Neural crest cell (in vitro differentiated cells): ENCODE measurements at regions not wholly inside any gene's neighbourhood (a gene's known extent, or its start where the extent isn't known, plus 50 kb on each side); places are given as distances from the start of the nearest gene placed in this dataset.

Experiments
- DNase-seq: peaks from one replicate; pipeline ENCODE4 v3.0.0; 2021; ENCODE audit warnings: low read depth, mixed read lengths, low spot score
- H3K27ac Mint-ChIP-seq: one replicate; pipeline ENCODE4 v1.8.0; 2021; ENCODE audit warnings: mild to moderate bottlenecking, mixed read lengths; ENCODE audit not compliant: unreplicated experiment
- H3K27me3 Mint-ChIP-seq: 2 replicates; pipeline ENCODE4 v1.8.0; 2021; ENCODE audit warnings: low read depth, mild to moderate bottlenecking, mixed read lengths
- H3K36me3 Mint-ChIP-seq: 2 replicates; pipeline ENCODE4 v1.8.0; 2021; ENCODE audit warnings: low read depth, mild to moderate bottlenecking, mixed read lengths
- H3K4me1 Mint-ChIP-seq: 2 replicates; pipeline ENCODE4 v1.8.0; 2021; ENCODE audit warnings: mixed read lengths
- H3K4me3 Mint-ChIP-seq: one replicate; pipeline ENCODE4 v1.8.0; 2021; ENCODE audit warnings: mild to moderate bottlenecking, mixed read lengths
- H3K9me3 Mint-ChIP-seq: 2 replicates; pipeline ENCODE4 v1.8.0; 2021; ENCODE audit warnings: mixed read lengths
- CTCF ChIP-seq: fragments of 200-600 bp; sonication (generic); conservative IDR thresholded peaks from 2 replicates; pipeline ENCODE4 v1.5.0; 2021; ENCODE audit warnings: antibody characterized with exemption, mild to moderate bottlenecking

- Mint-ChIP-seq H3K4me3 (no peak overlapping the region), H3K36me3 (no peaks in the 10 kb centered on the region), H3K27ac (no peak overlapping the region), H3K27me3 (no peaks in the 10 kb centered on the region), H3K4me1 (peaks cover 9% of the 10 kb centered on the region), H3K9me3 (peaks cover 7% of the 10 kb centered on the region)
- DNase-seq: no peak
- no peak for TF ChIP-seq CTCF
These were observed 80.3 kb upstream of the PIAS1 start for GRCh38 chr15:67973846-67974245.

GRCh38 chr15:67976506-67977073, 77.5 kb upstream of the PIAS1 start:
- H3K27me3 Mint-ChIP-seq: no peaks in the 10 kb centered on the region
- DNase-seq: no peak
- H3K4me1 Mint-ChIP-seq: no peaks in the 10 kb centered on the region
- no peak for TF ChIP-seq CTCF
- no peak overlapping the region for H3K27ac Mint-ChIP-seq
- no peak overlapping the region for H3K4me3 Mint-ChIP-seq
- peaks cover 12% of the 10 kb centered on the region for H3K9me3 Mint-ChIP-seq
- H3K36me3 Mint-ChIP-seq: no peaks in the 10 kb centered on the region

- no peaks in the 10 kb centered on the region for H3K4me1 Mint-ChIP-seq
- no peak for DNase-seq
- H3K4me3 Mint-ChIP-seq: no peak overlapping the region
- peaks cover 12% of the 10 kb centered on the region for H3K9me3 Mint-ChIP-seq
- H3K27me3 Mint-ChIP-seq: no peaks in the 10 kb centered on the region
- H3K36me3 Mint-ChIP-seq: no peaks in the 10 kb centered on the region
- TF ChIP-seq CTCF: no peak
- H3K27ac Mint-ChIP-seq: no peak overlapping the region
These were observed 76.6 kb upstream of the PIAS1 start for GRCh38 chr15:67977414-67978089.

GRCh38 chr15:67979281-67979680, 74.8 kb upstream of the PIAS1 start:
- DNase-seq: no peak
- Mint-ChIP-seq H3K9me3 (peaks cover 12% of the 10 kb centered on the region), H3K4me3 (no peak overlapping the region), H3K27me3 (no peaks in the 10 kb centered on the region), H3K36me3 (no peaks in the 10 kb centered on the region), H3K27ac (no peak overlapping the region), H3K4me1 (no peaks in the 10 kb centered on the region)
- TF ChIP-seq CTCF: no peak

- Mint-ChIP-seq H3K9me3 (peaks cover 12% of the 10 kb centered on the region), H3K27ac (no peak overlapping the region)
These were observed 73.9 kb upstream of the PIAS1 start for GRCh38 chr15:67980171-67980570.

More at GRCh38 chr15:67980171-67980570, 73.9 kb upstream of the PIAS1 start:
- no peak overlapping the region for H3K4me3 Mint-ChIP-seq
- H3K4me1 Mint-ChIP-seq: no peaks in the 10 kb centered on the region
- TF ChIP-seq CTCF: no peak
- no peak for DNase-seq
- no peaks in the 10 kb centered on the region for H3K36me3 Mint-ChIP-seq
- H3K27me3 Mint-ChIP-seq: no peaks in the 10 kb centered on the region
